ENCODE measurements at regions not wholly inside any gene's neighbourhood (a gene's known extent, or its start where the extent isn't known, plus 50 kb on each side); places are given as distances from the start of the nearest gene placed in this dataset.

GRCh38 chr4:185862340-185862739 lies 50.3 kb upstream of the SORBS2 start:
- DNase-seq (ENCODE audit: low read depth in 4 of 4, low spot score in 3 of 4), result no peak

GRCh38 chr4:185863946-185864345 lies 52.0 kb upstream of the SORBS2 start:
- DNase-seq (ENCODE audit: low read depth in 4 of 4, low spot score in 3 of 4), result no peak

- DNase-seq (ENCODE audit: low read depth in 4 of 4, low spot score in 3 of 4), result no peak
Measured at GRCh38 chr4:185865901-185866328, 53.9 kb upstream of the SORBS2 start.

GRCh38 chr4:185867770-185868169 lies 55.8 kb upstream of the SORBS2 start:
- no peak for DNase-seq (ENCODE audit: low read depth in 4 of 4, low spot score in 3 of 4)

- DNase-seq (ENCODE audit: low read depth in 4 of 4, low spot score in 3 of 4), result no peak
Measured at GRCh38 chr4:185868983-185869382, 57.0 kb upstream of the SORBS2 start.

- DNase-seq (ENCODE audit: low read depth in 4 of 4, low spot score in 3 of 4), result no peak
Measured at GRCh38 chr4:185869427-185869826, 57.4 kb upstream of the SORBS2 start.

GRCh38 chr4:185870366-185870765 lies 58.4 kb upstream of the SORBS2 start:
- DNase-seq (ENCODE audit: low read depth in 4 of 4, low spot score in 3 of 4), result no peak

GRCh38 chr4:185872747-185873380 lies 60.9 kb upstream of the SORBS2 start:
- no peak for DNase-seq (ENCODE audit: low read depth in 4 of 4, low spot score in 3 of 4)

- DNase-seq (ENCODE audit: low read depth in 4 of 4, low spot score in 3 of 4), result no peak
Measured at GRCh38 chr4:185874516-185875230, 62.7 kb upstream of the SORBS2 start.

GRCh38 chr4:185875316-185875907 lies 63.4 kb upstream of the SORBS2 start:
- DNase-seq (ENCODE audit: low read depth in 4 of 4, low spot score in 3 of 4), result no peak

- DNase-seq (ENCODE audit: low read depth in 4 of 4, low spot score in 3 of 4), result no peak
Measured at GRCh38 chr4:185878633-185879032, 66.6 kb upstream of the SORBS2 start.

GRCh38 chr4:185879666-185880312 lies 67.8 kb upstream of the SORBS2 start:
- DNase-seq (ENCODE audit: low read depth in 4 of 4, low spot score in 3 of 4), result no peak

GRCh38 chr4:185880571-185880970 lies 68.6 kb upstream of the SORBS2 start:
- DNase-seq (ENCODE audit: low read depth in 4 of 4, low spot score in 3 of 4), result no peak

- no peak for DNase-seq (ENCODE audit: low read depth in 4 of 4, low spot score in 3 of 4)
Measured at GRCh38 chr4:185881430-185881829, 69.4 kb upstream of the SORBS2 start.

GRCh38 chr4:185883591-185883990 lies 71.6 kb upstream of the SORBS2 start:
- no peak for DNase-seq (ENCODE audit: low read depth in 4 of 4, low spot score in 3 of 4)

GRCh38 chr4:185885075-185885474 lies 73.1 kb upstream of the SORBS2 start:
- DNase-seq (ENCODE audit: low read depth in 4 of 4, low spot score in 3 of 4), result no peak

GRCh38 chr4:185885604-185886003 lies 73.6 kb upstream of the SORBS2 start:
- DNase-seq (ENCODE audit: low read depth in 4 of 4, low spot score in 3 of 4), result no peak

GRCh38 chr4:185886832-185887524 lies 75.0 kb upstream of the SORBS2 start:
- no peak for DNase-seq (ENCODE audit: low read depth in 4 of 4, low spot score in 3 of 4)

GRCh38 chr4:185888676-185889075 lies 76.7 kb upstream of the SORBS2 start:
- no peak for DNase-seq (ENCODE audit: low read depth in 4 of 4, low spot score in 3 of 4)

- no peak for DNase-seq (ENCODE audit: low read depth in 4 of 4, low spot score in 3 of 4)
Measured at GRCh38 chr4:185889585-185889984, 77.6 kb upstream of the SORBS2 start.

- no peak for DNase-seq (ENCODE audit: low read depth in 4 of 4, low spot score in 3 of 4)
Measured at GRCh38 chr4:185890196-185890595, 78.2 kb upstream of the SORBS2 start.
